IMR-90 (cell line): ENCODE measurements at regions not wholly inside any gene's neighbourhood (a gene's known extent, or its start where the extent isn't known, plus 50 kb on each side); places are given as distances from the start of the nearest gene placed in this dataset.

Experiments
- ATAC-seq: fragments of 200-7000 bp; cut with Tn5 transposase; 2 replicates; pipeline ENCODE4 v1.9.1; 2020; ENCODE audit warnings: low read depth, mild to moderate bottlenecking, moderate library complexity
- BruUV-seq: library from RNA; stranded (reverse); fragments of 400-500 nt; replicated peaks from 2 replicates; lab custom pipeline; 2021; lab: Mats Ljungman, UMichigan
- CTCF ChIA-PET: fragments of 300-600 bp; formaldehyde crosslinking; extraction: SDS; loops from one replicate; lab custom pipeline; 2021; ENCODE audit warnings: antibody characterized with exemption; lab: Yijun Ruan, JAX
- POLR2A ChIA-PET: fragments of 300-600 bp; sonication (Branson Sonifier 250); formaldehyde crosslinking; loops from one replicate; lab custom pipeline; 2022; ENCODE audit warnings: antibody characterized with exemption; ENCODE audit not compliant: unreplicated experiment; lab: Charles Lee
- DNase-seq: peaks from one replicate; pipeline ENCODE4 v3.0.0; 2013
- H2AFZ ChIP-seq: replicated peaks from 2 replicates; pipeline ENCODE3; 2013; ENCODE audit warnings: low read length, mild to moderate bottlenecking; ENCODE audit not compliant: poor library complexity
- H2AK5ac ChIP-seq: 2 replicates; pipeline ENCODE4 v1.6.1; 2013; ENCODE audit warnings: low read depth, low read length, inconsistent platforms
- H2AK9ac ChIP-seq: replicated peaks from 2 replicates; pipeline ENCODE3; 2013; ENCODE audit warnings: mild to moderate bottlenecking, low read depth, low read length, moderate library complexity; ENCODE audit not compliant: poor library complexity
- H2BK120ac ChIP-seq: 2 replicates; pipeline ENCODE4 v1.6.1; 2013; ENCODE audit warnings: low read depth, low read length, inconsistent platforms
- H2BK15ac ChIP-seq: 3 replicates; pipeline ENCODE4 v1.6.1; 2013; ENCODE audit warnings: low read depth, low read length, inconsistent platforms
- H2BK20ac ChIP-seq: 2 replicates; pipeline ENCODE4 v1.6.1; 2013; ENCODE audit warnings: low read depth, mild to moderate bottlenecking, inconsistent platforms, low read length, moderate library complexity
- H2BK5ac ChIP-seq: 2 replicates; pipeline ENCODE4 v1.6.1; 2013; ENCODE audit warnings: mild to moderate bottlenecking, low read depth, low read length, inconsistent platforms; ENCODE audit not compliant: poor library complexity, severe bottlenecking
- H3K14ac ChIP-seq: replicated peaks from 2 replicates; pipeline ENCODE4 v1.6.1; 2013; ENCODE audit warnings: low read depth, low read length, inconsistent platforms
- H3K18ac ChIP-seq: 2 replicates; pipeline ENCODE4 v1.6.1; 2013; ENCODE audit warnings: low read depth, low read length, control low read depth
- H3K23ac ChIP-seq: 2 replicates; pipeline ENCODE4 v1.6.1; 2013; ENCODE audit warnings: low read depth, low read length, inconsistent platforms
- H3K27ac ChIP-seq: 2 replicates; pipeline ENCODE4 v1.5.1; 2013; ENCODE audit warnings: mild to moderate bottlenecking, control low read depth, low read length; ENCODE audit not compliant: insufficient read depth
- H3K27me3 ChIP-seq: 2 replicates; pipeline ENCODE4 v1.6.1; 2013; ENCODE audit warnings: low read length; ENCODE audit not compliant: control insufficient read depth, insufficient read depth
- H3K36me3 ChIP-seq: 2 replicates; pipeline ENCODE4 v1.6.1; 2013; ENCODE audit warnings: low read length, mixed read lengths; ENCODE audit not compliant: control insufficient read depth, insufficient read depth
- H3K4ac ChIP-seq: 2 replicates; pipeline ENCODE4 v1.6.1; 2013; ENCODE audit warnings: low read depth, low read length, inconsistent platforms
- H3K4me1 ChIP-seq: 2 replicates; pipeline ENCODE4 v1.6.1; 2013; ENCODE audit warnings: low read length, mixed read lengths; ENCODE audit not compliant: control insufficient read depth, insufficient read depth
- H3K4me2 ChIP-seq: 2 replicates; pipeline ENCODE4 v1.6.1; 2013; ENCODE audit warnings: low read depth, mild to moderate bottlenecking, control low read depth, low read length, moderate library complexity
- H3K4me3 ChIP-seq: 2 replicates; pipeline ENCODE4 v1.5.1; 2013; ENCODE audit warnings: low read depth, mild to moderate bottlenecking, control low read depth, low read length, moderate library complexity; ENCODE audit not compliant: insufficient read depth
- H3K56ac ChIP-seq: 2 replicates; pipeline ENCODE4 v1.6.1; 2013; ENCODE audit warnings: low read length, inconsistent platforms; ENCODE audit not compliant: insufficient read depth; ENCODE audit errors: extremely low read depth
- H3K79me1 ChIP-seq, 2 experiments: 2 replicates each; pipeline ENCODE4 v1.6.1; 2013; ENCODE audit warnings: low read length in 2 of 2, inconsistent platforms in 1 of 2, low read depth in 1 of 2
- H3K9ac ChIP-seq: 2 replicates; pipeline ENCODE4 v1.6.1; 2013; ENCODE audit warnings: low read depth, low read length, control low read depth
- H3K9me1 ChIP-seq: 2 replicates; pipeline ENCODE4 v1.6.1; 2013; ENCODE audit warnings: low read length, inconsistent platforms; ENCODE audit not compliant: insufficient read depth
- H3K9me3 ChIP-seq: 2 replicates; pipeline ENCODE4 v1.6.1; 2013; ENCODE audit warnings: low read length; ENCODE audit not compliant: control insufficient read depth, insufficient read depth
- H4K20me1 ChIP-seq: 2 replicates; pipeline ENCODE4 v1.6.1; 2013; ENCODE audit warnings: low read length, inconsistent platforms; ENCODE audit not compliant: insufficient read depth
- H4K5ac ChIP-seq: 2 replicates; pipeline ENCODE4 v1.6.1; 2013; ENCODE audit warnings: mild to moderate bottlenecking, low read depth, low read length, control low read depth
- H4K8ac ChIP-seq, 2 experiments: 2 replicates each; pipeline ENCODE4 v1.6.1; 2013; ENCODE audit warnings: low read depth in 2 of 2, low read length in 2 of 2, control low read depth in 1 of 2, inconsistent platforms in 1 of 2
- H4K91ac ChIP-seq: 2 replicates; pipeline ENCODE4 v1.6.1; 2013; ENCODE audit warnings: low read depth, low read length, inconsistent platforms; ENCODE audit not compliant: insufficient read depth
- CEBPB ChIP-seq: IDR thresholded peaks from 2 replicates; pipeline ENCODE4 v1.6.1; 2012; ENCODE audit warnings: low read depth, low read length, improper control_type of control experiment
- MAZ ChIP-seq: IDR thresholded peaks from 2 replicates; pipeline ENCODE4 v1.6.1; 2012; ENCODE audit warnings: low read depth, mild to moderate bottlenecking, low read length, improper control_type of control experiment, moderate library complexity, borderline replicate concordance
- SMC3 ChIP-seq: fragments of 150-350 bp; IDR thresholded peaks from 2 replicates; pipeline ENCODE4 v1.6.1; 2016; ENCODE audit warnings: low read depth, mild to moderate bottlenecking, antibody characterized with exemption, low read length, moderate library complexity
- WGBS, 2 experiments: methylation state at CpG; one replicate each; pipeline versions ENCODE4 v1.1.5 to v1.1.7; 2013; ENCODE audit warnings: missing lambda C conversion rate in 2 of 2; ENCODE audit not compliant: insufficient read length in 1 of 2; ENCODE audit errors: extremely low coverage in 2 of 2; 5-methylcytosine and 5-hydroxymethylcytosine counted together
- dilution Hi-C: fragments of 300-500 bp; cut with HindIII; formaldehyde crosslinking; loops from one replicate; pipeline ENCODE4 v1.14.3; 2018; ENCODE audit warnings: low sequenced_read_pairs; ENCODE audit not compliant: unreplicated experiment
- in situ Hi-C: fragments of 300-500 bp; cut with MboI; formaldehyde crosslinking; loops from 3 replicates; pipeline ENCODE4 v1.14.3; 2019; ENCODE audit warnings: low sequenced_read_pairs, inconsistent platforms, mixed read lengths
- intact Hi-C: fragments of 100-400 bp; cut with micrococcal nuclease; formaldehyde crosslinking; loops from 2 replicates; pipeline ENCODE4 v1.10.0; 2022
- TF ChIP-seq, protein P1 (sequence below): fragments of 150-350 bp; IDR thresholded peaks from 2 replicates; pipeline ENCODE4 v1.6.1; 2016; ENCODE audit warnings: low read depth, mild to moderate bottlenecking, low read length, moderate library complexity, borderline replicate concordance

GRCh38 chr5:153096381-153096780 lies 394.1 kb upstream of the GRIA1 start:
- ATAC-seq (no peak), DNase-seq (no peak)
- Histone ChIP-seq H3K14ac (no peak overlapping the region), H3K56ac (no peak overlapping the region), H3K79me1 (no peaks in the 10 kb centered on the region), H2BK5ac (no peak overlapping the region), H3K27me3 (no peaks in the 10 kb centered on the region), H3K23ac (no peak overlapping the region), H3K36me3 (no peaks in the 10 kb centered on the region), H3K4ac (no peak overlapping the region), H3K27ac (no peak overlapping the region), H3K9ac (no peak overlapping the region), H2AK9ac (no peak overlapping the region), H2AK5ac (no peak overlapping the region), H3K18ac (no peak overlapping the region), H3K4me1 (no peaks in the 10 kb centered on the region), H2BK20ac (no peak overlapping the region), H3K9me3 (peaks cover 7% of the 10 kb centered on the region; the same call in 1 of the 2 replicates), H3K4me3 (no peak overlapping the region), H3K4me2 (no peak overlapping the region), H2AFZ (no peak overlapping the region), H4K91ac (no peak overlapping the region), H4K20me1 (no peaks in the 10 kb centered on the region), H3K9me1 (no peaks in the 10 kb centered on the region), H2BK15ac (no peak overlapping the region), H4K5ac (no peak overlapping the region), H4K8ac (no peak overlapping the region), H2BK120ac (no peak overlapping the region)
- intact Hi-C loops (no loop called here), dilution Hi-C loops (no loop called here), in situ Hi-C loops (no loop called here)
- TF ChIP-seq MAZ (no peak), SMC3 (no peak), CEBPB (no peak)
- TF ChIP-seq, protein P1, sequence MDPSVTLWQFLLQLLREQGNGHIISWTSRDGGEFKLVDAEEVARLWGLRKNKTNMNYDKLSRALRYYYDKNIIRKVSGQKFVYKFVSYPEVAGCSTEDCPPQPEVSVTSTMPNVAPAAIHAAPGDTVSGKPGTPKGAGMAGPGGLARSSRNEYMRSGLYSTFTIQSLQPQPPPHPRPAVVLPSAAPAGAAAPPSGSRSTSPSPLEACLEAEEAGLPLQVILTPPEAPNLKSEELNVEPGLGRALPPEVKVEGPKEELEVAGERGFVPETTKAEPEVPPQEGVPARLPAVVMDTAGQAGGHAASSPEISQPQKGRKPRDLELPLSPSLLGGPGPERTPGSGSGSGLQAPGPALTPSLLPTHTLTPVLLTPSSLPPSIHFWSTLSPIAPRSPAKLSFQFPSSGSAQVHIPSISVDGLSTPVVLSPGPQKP, result no peak
- POLR2A ChIA-PET, result no interaction called here
- BruUV-seq, result no TSS peak
- CTCF ChIA-PET, result no interaction called here
- 20% methylated on average over 1 of the region's 4 CpGs; no CpG with 5 or more reads in 1 of the 2 experiments for WGBS, 2 experiments
